Endodermal cell (in vitro differentiated cells): ENCODE measurements at regions not wholly inside any gene's neighbourhood (a gene's known extent, or its start where the extent isn't known, plus 50 kb on each side); places are given as distances from the start of the nearest gene placed in this dataset.
A peak's percentile ranks its signal among the peaks of the same experiment; 100 is the strongest.

Source experiments
- DNase-seq: peaks from one replicate; pipeline ENCODE4 v3.0.0-alpha.2; 2017
- H3K27ac ChIP-seq: 2 replicates; pipeline ENCODE4 v1.5.1; 2013; ENCODE audit warnings: mild to moderate bottlenecking, low read depth, low read length, moderate library complexity
- H3K27me3 ChIP-seq: 2 replicates; pipeline ENCODE4 v1.6.1; 2013; ENCODE audit warnings: mild to moderate bottlenecking, low read length, moderate library complexity; ENCODE audit not compliant: insufficient read depth, control insufficient read depth, poor library complexity, severe bottlenecking
- H3K36me3 ChIP-seq: 2 replicates; pipeline ENCODE4 v1.7.0; 2013; ENCODE audit warnings: mild to moderate bottlenecking, low read length, moderate library complexity; ENCODE audit not compliant: control insufficient read depth, insufficient read depth
- H3K4me1 ChIP-seq: one replicate; pipeline ENCODE4 v1.7.0; 2013; ENCODE audit warnings: low read length; ENCODE audit not compliant: control insufficient read depth, insufficient read depth
- H3K4me3 ChIP-seq: 2 replicates; pipeline ENCODE4 v1.5.1; 2013; ENCODE audit warnings: mild to moderate bottlenecking, low read length, moderate library complexity
- H3K9ac ChIP-seq: 2 replicates; pipeline ENCODE4 v1.6.1; 2013; ENCODE audit warnings: mild to moderate bottlenecking, low read length, moderate library complexity; ENCODE audit not compliant: poor library complexity, severe bottlenecking; ENCODE audit errors: extremely low read depth
- H3K9me3 ChIP-seq: 2 replicates; pipeline ENCODE4 v1.6.1; 2013; ENCODE audit warnings: mild to moderate bottlenecking, low read length, moderate library complexity; ENCODE audit not compliant: control insufficient read depth
- H3K27ac Mint-ChIP-seq: 2 replicates; pipeline ENCODE4 v1.8.0; 2020; ENCODE audit warnings: mixed read lengths
- H3K27me3 Mint-ChIP-seq: 2 replicates; pipeline ENCODE4 v1.8.0; 2021; ENCODE audit warnings: mild to moderate bottlenecking, mixed read lengths; ENCODE audit not compliant: insufficient read depth
- H3K36me3 Mint-ChIP-seq: 2 replicates; pipeline ENCODE4 v1.8.0; 2020; ENCODE audit warnings: low read depth, mixed read lengths
- H3K4me1 Mint-ChIP-seq: 2 replicates; pipeline ENCODE4 v1.8.0; 2020; ENCODE audit warnings: mixed read lengths
- H3K4me3 Mint-ChIP-seq: 2 replicates; pipeline ENCODE4 v1.8.0; 2020; ENCODE audit warnings: mild to moderate bottlenecking, moderate library complexity, mixed read lengths
- H3K9me3 Mint-ChIP-seq: 2 replicates; pipeline ENCODE4 v1.8.0; 2020; ENCODE audit warnings: mild to moderate bottlenecking, mixed read lengths
- CTCF ChIP-seq: fragments of 200-600 bp; sonication (generic); conservative IDR thresholded peaks from 2 replicates; pipeline ENCODE4 v1.5.0; 2021; ENCODE audit warnings: antibody characterized with exemption, mild to moderate bottlenecking
- WGBS, 2 experiments: methylation state at CpG; one replicate each; pipeline versions ENCODE4 v1.1.5 to v1.1.7; 2013; ENCODE audit warnings: missing lambda C conversion rate in 2 of 2, mixed read lengths in 1 of 2; ENCODE audit not compliant: insufficient coverage in 1 of 2, insufficient read length in 1 of 2; 5-methylcytosine and 5-hydroxymethylcytosine counted together

- no peaks in the 10 kb centered on the region for H3K36me3 Mint-ChIP-seq
- no peaks in the 10 kb centered on the region for H3K9me3 ChIP-seq
Measured at GRCh38 chrX:63932006-63932405, 147.0 kb upstream of the ARHGEF9 start.

GRCh38 chrX:63930140-63930539, 145.1 kb upstream of the ARHGEF9 start:
- Mint-ChIP-seq H3K4me1 (peaks cover 13% of the 10 kb centered on the region), H3K27ac (no peak overlapping the region), H3K4me3 (no peak overlapping the region), H3K27me3 (peaks cover 2% of the 10 kb centered on the region), H3K36me3 (no peaks in the 10 kb centered on the region), H3K9me3 (peaks cover 70% of the 10 kb centered on the region)
- no peaks in the 10 kb centered on the region for H3K36me3 ChIP-seq
- no peak overlapping the region for H3K9ac ChIP-seq
- no peaks in the 10 kb centered on the region for H3K9me3 ChIP-seq
- peak; percentile 54 for DNase-seq
- H3K4me3 ChIP-seq, result no peak overlapping the region
- 40 to 62% methylated on average over 1 to 4 of the region's 4 CpGs for WGBS, 2 experiments
- peak; percentile 77 for TF ChIP-seq CTCF
- no peaks in the 10 kb centered on the region for H3K27me3 ChIP-seq
- no peak overlapping the region for H3K27ac ChIP-seq
- no peaks in the 10 kb centered on the region for H3K4me1 ChIP-seq

More at GRCh38 chrX:63932006-63932405, 147.0 kb upstream of the ARHGEF9 start:
- Histone ChIP-seq H3K27ac (no peak overlapping the region), H3K27me3 (no peaks in the 10 kb centered on the region), H3K4me1 (no peaks in the 10 kb centered on the region), H3K4me3 (no peak overlapping the region), H3K9ac (no peak overlapping the region), H3K36me3 (no peaks in the 10 kb centered on the region)
- Mint-ChIP-seq H3K27ac (no peak overlapping the region), H3K4me3 (no peak overlapping the region), H3K9me3 (peaks cover 64% of the 10 kb centered on the region), H3K27me3 (peaks cover 2% of the 10 kb centered on the region), H3K4me1 (peaks cover 17% of the 10 kb centered on the region)
- WGBS, 2 experiments, result 95% methylated on average over 2 of the region's 3 CpGs; no CpG with 5 or more reads in 1 of the 2 experiments
- no peak for DNase-seq
- TF ChIP-seq CTCF, result peak; percentile 48

- peaks cover 69% of the 10 kb centered on the region for H3K9me3 Mint-ChIP-seq
- H3K27me3 Mint-ChIP-seq, result peaks cover 2% of the 10 kb centered on the region
Measured at GRCh38 chrX:63929608-63930007, 144.6 kb upstream of the ARHGEF9 start.

More at GRCh38 chrX:63929608-63930007, 144.6 kb upstream of the ARHGEF9 start:
- no peaks in the 10 kb centered on the region for H3K27me3 ChIP-seq
- no peak for DNase-seq
- Mint-ChIP-seq H3K27ac (no peak overlapping the region), H3K4me3 (no peak overlapping the region), H3K36me3 (no peaks in the 10 kb centered on the region), H3K4me1 (peaks cover 10% of the 10 kb centered on the region)
- H3K27ac ChIP-seq, result no peak overlapping the region
- no peaks in the 10 kb centered on the region for H3K36me3 ChIP-seq
- no peak for TF ChIP-seq CTCF
- H3K9ac ChIP-seq, result no peak overlapping the region
- H3K4me3 ChIP-seq, result no peak overlapping the region
- WGBS, 2 experiments, result 95 to 100% methylated on average over 1 to 4 of the region's 4 CpGs
- no peaks in the 10 kb centered on the region for H3K9me3 ChIP-seq
- no peaks in the 10 kb centered on the region for H3K4me1 ChIP-seq
